Heart left ventricle (tissue), 13 donors: ENCODE measurements at regions not wholly inside any gene's neighbourhood (a gene's known extent, or its start where the extent isn't known, plus 50 kb on each side); places are given as distances from the start of the nearest gene placed in this dataset.

Source experiments
- POLR2A ChIP-seq, 2 donors: fragments of 450-650 bp; IDR thresholded peaks; one replicate each; pipeline ENCODE4 v1.6.1; 2017; ENCODE audit warnings: antibody characterized with exemption in 2 of 2, mild to moderate bottlenecking in 2 of 2, moderate library complexity in 2 of 2
- TF ChIP-seq, protein P1 (sequence below), 12 donors: fragments of 200-600 bp; sonication (generic) in 4 of 12; IDR thresholded peaks; one replicate each; pipeline versions ENCODE4 v1.5.0 to v1.8.0; 2018 to 2022; ENCODE audit warnings: antibody characterized with exemption in 12 of 12, mild to moderate bottlenecking in 5 of 12
- donor health status: ischemic (EF 13 %, LVEDD 7.1; RV severe dilation, severe dysfunction).
- donor health status: DM: no; HTN: yes; CAD: no.
- donor health status: DM: no; HTN: no; CAD: no.
- donor health status: ischemic (EF 25% LVEDD 6.9; RV normal size, moderate dysfunction).
- donor health status: ischemic (EF 25% LVEDD 5.7; RV mildly dilated, moderate dysfunction).
- donor health status: ischemic (EF 35%, LVEDD 5.7; RV mildly dilated, moderate dysfunction).
- donor health status: nonischemic (EF 11% LVEDD 7.7; RV severe dilation, severe dysfunction).
- donor health status: DM: yes; HTN: yes; CAD: no.
- donor health status: PGD.
- donor health status: ischemic (EF 29% LVEDD 5.4; RV normal size, mild dysfunction).
- donor health status: nonischemic (EF 23%, LVEDD 6.1; RV moderate dilation, normal function).

DNA sequence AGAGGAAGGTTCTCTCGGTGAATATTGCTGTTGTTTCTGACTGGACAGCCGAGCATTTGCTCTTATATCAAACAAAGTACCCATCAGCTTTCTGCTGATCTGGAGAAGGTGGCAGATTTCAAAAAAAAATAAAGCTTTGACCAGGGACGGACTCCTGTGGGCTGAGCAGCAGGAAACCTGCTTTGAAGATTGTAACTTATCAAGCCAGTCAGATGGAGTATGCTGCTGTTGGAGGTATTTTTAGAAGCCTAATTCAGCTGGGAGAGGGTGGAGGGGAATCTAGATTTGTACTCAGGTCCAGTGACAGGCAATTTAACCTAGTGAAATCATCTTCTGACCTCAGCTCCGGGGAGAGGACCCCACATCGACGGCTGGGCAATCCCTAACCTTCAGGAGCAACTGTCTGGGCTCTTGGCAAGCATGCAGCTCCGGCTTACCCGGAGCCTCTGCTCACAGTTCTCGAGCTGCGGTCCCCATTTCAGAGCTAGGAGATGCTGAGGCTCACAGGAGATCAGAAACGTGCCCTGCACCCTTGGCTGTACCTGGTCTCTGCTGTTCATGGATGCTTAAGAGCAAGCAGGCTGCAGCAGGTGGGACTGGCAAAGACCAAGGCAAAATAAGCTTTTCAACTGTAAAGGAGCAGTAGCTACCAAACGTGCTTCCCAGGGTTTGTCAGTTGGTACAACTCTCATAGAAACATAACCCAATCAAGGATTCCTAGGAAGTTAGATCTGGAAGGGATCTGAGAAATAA, 89.3 kb upstream of the ST8SIA2 start:
- TF ChIP-seq, protein P1, sequence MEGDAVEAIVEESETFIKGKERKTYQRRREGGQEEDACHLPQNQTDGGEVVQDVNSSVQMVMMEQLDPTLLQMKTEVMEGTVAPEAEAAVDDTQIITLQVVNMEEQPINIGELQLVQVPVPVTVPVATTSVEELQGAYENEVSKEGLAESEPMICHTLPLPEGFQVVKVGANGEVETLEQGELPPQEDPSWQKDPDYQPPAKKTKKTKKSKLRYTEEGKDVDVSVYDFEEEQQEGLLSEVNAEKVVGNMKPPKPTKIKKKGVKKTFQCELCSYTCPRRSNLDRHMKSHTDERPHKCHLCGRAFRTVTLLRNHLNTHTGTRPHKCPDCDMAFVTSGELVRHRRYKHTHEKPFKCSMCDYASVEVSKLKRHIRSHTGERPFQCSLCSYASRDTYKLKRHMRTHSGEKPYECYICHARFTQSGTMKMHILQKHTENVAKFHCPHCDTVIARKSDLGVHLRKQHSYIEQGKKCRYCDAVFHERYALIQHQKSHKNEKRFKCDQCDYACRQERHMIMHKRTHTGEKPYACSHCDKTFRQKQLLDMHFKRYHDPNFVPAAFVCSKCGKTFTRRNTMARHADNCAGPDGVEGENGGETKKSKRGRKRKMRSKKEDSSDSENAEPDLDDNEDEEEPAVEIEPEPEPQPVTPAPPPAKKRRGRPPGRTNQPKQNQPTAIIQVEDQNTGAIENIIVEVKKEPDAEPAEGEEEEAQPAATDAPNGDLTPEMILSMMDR (IDR thresholded peaks at IDR 0.05), result no peak
- no peak for TF ChIP-seq POLR2A (IDR thresholded peaks at IDR 0.05)
